Stimulated activated CD4-positive, alpha-beta T cell treated with anti-CD3 and anti-CD28 coated beads, TNF-alpha, amount 100 ng/mL, for 4 hours (primary cell): ENCODE measurements at regions not wholly inside any gene's neighbourhood (a gene's known extent, or its start where the extent isn't known, plus 50 kb on each side); places are given as distances from the start of the nearest gene placed in this dataset.

Experiments used
- DNase-seq, 3 experiments: peaks; one replicate each; pipeline ENCODE4 v3.0.0-alpha.2; 2020; ENCODE audit warnings: low read depth in 3 of 3

DNA sequence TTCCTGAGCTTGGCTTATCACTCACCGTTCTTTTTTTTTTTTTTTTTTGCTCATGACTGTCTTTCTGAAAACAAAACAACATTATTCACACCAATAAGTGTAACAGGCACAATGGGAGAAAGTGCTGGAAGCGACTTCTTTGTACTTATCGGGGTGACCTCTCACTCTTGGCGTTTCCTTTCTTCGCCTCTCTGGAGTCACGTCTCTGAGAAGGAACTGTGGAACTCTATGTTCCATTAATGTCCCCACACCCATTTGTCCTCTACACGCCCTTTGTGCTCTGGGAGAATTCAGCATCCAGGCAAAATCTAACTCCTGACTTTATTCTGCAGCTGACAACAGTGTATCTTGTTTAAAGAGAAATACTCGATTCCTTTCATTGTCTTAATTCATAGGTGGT lies 70.8 kb upstream of the FAM204A start:
- DNase-seq: no peak

DNA sequence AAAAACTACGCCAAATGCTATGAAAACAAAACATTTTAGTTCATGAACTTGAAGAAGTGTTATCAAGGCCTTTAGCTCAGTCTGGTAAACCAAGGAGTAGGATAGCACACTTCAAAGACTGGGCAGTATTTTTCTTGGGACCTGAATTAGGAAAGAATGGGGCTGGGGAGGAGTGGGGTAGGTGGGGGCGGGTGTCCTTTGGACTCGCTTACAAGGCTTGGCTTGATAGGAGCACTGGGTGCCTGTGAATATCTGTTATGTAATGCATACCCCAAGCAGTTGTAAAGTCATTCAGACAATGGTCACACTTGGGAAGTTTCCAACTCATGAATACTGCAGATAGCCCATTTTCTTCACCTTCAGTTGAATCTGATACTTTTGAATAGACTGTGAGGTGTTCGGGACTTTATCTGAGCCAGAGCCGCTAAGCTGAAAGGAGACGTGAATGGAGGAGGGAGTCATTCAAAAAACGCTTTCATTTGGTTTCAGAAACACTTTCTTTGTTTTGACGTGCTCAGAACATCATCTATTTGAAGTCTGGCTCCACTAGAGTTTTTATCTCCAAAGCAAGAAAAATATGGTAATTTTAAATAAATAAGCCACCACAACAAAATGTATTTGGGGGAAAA lies 70.1 kb upstream of the FAM204A start:
- DNase-seq: no peak

DNA sequence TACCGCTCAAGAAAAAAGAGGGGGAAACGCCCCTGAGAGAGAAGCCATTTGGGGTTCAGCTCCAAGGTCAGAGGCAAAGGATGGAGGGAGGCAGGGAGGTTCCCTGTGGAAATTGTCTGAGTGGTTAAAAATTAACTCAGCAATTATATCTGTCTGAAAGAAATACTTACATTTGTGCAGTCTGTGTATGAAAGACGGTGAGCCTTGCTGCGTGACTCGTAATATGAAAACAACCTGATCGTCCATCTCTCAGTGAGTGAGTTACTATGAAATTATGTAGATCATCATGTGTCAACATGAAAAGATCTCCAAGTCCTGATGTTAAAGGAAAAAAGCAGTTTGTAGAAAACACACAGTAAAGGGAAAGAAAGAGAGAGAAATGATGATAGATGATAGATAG lies 67.2 kb upstream of the FAM204A start:
- no peak for DNase-seq

DNA sequence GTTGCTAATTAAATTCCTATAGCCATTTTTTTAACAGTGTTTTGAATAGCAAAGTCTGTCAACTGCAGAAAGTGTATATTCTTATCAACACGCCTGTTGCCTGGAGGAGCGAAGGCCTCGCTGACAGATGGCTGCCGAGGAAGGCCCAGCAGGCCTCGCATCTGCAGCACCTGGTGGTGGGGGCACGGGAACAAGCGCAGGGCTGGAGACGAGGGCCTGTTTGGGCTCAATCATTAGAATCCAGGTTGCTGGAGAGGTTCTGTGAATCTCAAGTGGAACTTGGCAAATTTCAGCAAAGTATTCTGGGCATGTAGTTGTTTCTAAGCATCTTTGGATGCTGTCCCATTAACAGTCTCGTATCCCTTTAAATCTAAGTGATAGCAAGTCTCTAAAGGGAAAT lies 66.1 kb upstream of the FAM204A start:
- DNase-seq: no peak

DNA sequence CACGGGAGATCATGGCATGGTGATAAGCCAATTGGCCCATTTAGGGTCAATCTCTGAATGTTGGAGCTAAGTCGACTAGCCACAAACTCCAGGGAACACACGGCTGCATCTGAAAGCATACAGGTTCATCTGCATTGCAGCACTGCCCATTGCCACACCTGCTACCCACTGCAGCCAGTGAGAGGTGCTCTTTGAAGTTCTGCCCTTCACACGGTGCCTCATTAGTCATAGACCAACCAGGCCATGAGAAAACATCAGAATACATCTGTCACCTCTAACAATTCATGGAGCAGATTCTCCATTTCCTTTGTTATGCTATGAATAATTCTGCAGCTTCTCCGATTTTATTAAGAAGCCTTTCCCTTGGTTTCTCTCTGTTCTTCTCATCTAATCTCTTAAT lies 65.7 kb upstream of the FAM204A start:
- no peak for DNase-seq

DNA sequence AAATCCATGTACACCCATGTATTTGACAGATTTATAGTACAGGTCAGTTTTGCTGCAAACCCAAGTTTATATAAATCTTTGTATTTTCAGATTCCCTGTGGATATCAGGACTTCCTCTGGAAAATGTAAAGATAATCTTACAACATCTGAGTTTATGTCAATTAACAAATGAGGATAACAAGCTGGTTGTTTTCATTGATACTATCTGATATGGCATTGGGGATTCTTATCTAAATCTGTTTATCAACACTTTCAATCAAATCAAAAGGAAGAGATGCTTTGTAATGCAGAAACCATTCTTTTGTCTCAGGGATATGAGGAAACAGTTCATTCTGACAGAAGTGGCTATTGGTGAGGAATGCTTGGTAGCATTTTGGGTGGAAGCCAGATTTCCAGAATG lies 64.9 kb upstream of the FAM204A start:
- no peak for DNase-seq

DNA sequence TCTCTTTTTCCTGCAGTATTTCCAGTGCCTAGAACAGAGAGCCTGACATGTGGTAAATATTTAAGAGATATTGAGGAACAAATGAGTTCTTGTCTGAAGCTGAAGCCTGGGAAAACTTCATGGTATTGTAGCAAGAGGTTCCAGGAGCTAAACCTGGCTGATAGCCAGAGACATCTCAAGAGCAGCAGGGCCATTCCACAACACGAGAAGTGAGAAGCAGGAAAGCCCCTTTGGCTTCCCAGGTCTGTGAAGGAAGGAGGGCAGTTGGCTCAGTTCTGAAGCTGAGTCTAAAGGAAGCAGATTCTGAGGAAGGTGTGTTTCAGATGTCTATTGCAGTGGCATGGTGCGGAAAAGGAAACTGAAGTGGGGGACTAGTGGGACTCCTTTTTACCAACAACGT lies 63.8 kb upstream of the FAM204A start:
- no peak for DNase-seq

DNA sequence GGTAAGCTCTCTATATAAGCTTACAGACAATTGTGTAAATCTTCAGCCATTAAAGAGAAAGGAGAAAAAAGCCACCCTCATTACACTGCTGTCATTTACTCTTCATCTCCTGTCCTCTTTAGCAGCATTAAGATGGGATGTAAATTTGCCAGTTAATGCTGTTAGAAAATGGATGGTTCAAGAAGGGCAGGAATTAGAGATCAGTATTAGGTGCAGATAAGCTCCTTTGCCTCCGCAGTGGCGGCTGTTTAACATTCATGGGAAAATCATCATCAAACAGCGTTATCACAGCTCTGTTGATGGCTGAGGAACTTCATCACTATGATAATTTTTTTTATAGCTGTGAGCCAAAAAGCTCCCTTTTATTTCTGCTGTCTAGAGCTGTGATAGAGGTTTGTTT lies 61.8 kb upstream of the FAM204A start:
- no peak for DNase-seq

DNA sequence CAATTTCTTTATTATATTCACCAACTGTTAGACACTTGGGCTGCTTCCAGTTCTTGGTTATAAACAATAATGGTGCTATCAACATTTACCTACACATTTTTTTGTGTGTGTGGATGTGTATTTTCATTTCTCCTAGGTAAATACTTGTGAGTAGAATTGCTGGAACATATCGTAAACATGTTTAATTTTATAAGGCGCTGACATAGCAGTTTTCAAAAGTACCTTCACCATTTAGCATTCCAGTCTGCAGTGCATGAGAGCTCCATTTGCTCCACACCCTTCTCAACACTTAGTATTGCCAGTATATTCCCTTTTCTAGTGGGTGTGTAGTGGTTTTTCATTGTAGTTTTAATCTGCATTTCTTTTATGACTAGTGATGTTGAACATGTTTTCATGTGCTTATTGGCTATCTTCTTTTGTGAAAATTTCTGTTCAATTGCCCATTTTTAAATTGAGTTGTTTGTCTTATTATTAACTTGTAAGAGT lies 59.6 kb upstream of the FAM204A start:
- DNase-seq: no peak

DNA sequence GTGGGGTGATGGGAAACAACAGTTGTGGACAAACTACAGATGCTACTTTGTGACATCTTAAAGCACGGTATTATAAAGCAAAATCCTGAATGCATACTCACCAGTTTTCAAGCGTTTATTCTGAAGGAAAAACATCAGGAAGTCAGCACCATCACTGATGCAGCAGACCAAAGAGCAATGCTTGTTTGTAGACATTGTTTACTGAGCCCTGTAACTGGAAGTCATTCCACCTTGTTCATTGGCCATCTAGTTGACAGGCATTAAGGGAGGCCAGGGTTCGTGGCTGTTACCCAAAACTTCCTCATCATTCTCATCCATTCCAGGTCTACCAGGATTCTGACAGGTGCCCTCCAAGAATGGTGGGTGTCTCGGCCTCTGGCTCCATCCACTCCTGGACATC lies 55.3 kb upstream of the FAM204A start:
- DNase-seq: no peak

DNA sequence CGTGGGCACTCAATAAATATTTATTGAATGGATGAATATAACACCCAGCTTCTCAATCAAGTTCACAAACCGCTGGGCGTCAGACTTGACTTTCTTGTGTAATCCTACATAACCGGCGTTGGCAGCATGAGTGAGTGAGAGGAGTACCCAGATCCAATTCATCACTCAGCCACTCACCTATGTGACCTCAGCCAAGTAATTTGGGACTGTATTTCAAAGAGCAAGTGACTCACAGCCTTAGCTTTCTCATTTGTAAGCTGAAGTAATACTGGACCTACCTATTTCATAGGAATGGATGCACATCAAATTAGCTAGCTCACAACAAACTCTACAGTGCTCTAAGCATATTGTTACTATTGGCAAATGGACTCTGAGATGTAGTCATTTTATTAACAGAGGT lies 53.8 kb upstream of the FAM204A start:
- DNase-seq: no peak

DNA sequence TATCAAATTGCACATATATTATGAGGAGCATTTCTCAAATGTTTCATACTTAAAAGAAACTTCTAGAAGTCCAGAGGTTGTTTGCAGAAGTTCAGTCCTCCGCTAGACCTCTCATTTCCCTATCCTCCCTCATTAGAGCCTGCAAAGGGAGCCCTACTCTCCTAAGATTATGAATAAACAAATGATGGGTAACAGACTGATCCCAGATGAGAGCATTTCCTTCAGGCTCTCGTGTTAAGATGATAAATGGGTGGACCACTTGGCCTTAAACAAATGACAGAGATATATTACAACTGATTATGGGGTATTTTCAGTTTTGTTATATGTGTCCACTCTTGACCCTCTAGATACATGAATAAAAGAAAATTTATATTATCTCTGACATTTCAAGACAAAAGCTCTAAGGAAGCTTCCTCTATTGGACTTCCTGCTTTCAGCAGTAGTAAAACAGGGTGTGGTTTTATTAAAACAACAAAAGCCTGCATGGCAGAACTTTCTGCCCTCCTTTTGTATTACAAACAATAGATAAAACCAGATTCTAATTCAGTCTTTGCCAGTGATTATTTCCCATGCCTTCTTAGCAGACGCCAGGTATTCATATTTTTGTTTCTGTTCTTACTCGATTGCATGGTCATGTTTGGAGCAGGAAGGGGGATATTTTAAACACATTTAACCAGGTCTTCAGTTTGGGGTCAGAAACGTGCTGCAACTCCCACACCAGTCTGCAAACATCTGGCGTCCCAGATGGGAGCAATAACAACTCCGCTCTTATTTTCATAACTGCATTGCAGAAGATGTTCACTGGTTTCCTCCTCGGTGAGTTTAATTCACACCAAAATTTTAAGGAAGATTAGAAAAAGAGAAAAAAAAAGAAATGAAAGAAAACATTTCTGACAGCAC lies 52.4 kb upstream of the FAM204A start:
- no peak for DNase-seq

DNA sequence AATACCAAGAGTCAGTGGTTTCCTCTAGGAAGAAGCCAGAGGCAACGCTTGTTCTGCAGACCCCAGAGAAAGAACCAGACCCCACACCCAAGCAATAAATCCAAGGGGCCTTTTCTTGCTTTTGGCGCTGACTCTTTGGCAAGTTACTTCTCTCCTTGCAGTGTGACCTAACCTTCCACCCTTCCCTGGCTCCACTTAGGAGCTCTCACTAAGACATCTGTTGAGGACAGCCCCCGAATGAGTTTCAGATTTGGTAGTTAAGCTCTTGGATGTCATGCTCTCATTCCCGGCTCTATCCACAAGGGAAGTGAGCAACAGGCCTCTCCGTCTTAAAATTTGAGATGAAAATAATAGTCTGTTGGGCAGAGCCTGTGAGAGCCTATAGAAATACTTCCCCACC lies 50.6 kb upstream of the FAM204A start:
- DNase-seq: no peak
